ENCODE measurements at regions not wholly inside any gene's neighbourhood (a gene's known extent, or its start where the extent isn't known, plus 50 kb on each side); places are given as distances from the start of the nearest gene placed in this dataset.

DNA sequence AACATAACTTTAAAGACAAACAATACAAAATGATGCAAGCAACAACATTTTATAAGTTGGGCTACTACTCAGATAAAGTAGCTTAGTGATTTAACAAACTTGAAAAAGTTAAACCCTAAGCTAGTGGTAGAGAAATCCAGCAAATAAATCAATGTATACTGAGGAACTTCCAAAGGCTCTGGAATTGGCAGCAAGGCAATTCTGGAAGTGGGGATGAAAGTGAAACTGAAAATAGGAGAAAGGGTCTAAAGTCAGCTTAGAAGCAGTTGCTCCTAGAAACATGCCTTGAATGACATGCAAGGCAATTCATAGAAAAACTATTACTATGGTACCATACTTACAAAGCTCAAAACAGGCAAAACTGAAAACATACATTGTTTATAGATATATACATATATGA is 90.0 kb upstream of the CAMK1G start:
- Histone ChIP-seq H3K27ac (ENCODE audit: extremely low read depth, low read depth, low read length) (no peak overlapping the region), H3K36me3 (ENCODE audit: control insufficient read depth in 2 of 2, insufficient read depth in 1 of 2, low read length in 2 of 2) (no peaks in the 10 kb centered on the region), H3K4me1 (ENCODE audit: control insufficient read depth, insufficient read depth, low read length) (no peaks in the 10 kb centered on the region), H3K4me3 (ENCODE audit: low read depth, low read length) (no peak overlapping the region), H3K9me3 (ENCODE audit: control insufficient read depth, insufficient read depth, low read depth, low read length) (no peaks in the 10 kb centered on the region; the same call in 1 of the 2 replicates)
- TF ChIP-seq ZNF133 (tag by site-specific recombination; IDR thresholded peaks at IDR 0.05) (no peak), ZNF335 (tag by site-specific recombination; conservative IDR thresholded peaks at IDR 0.05) (no peak), ZNF654 (tag by site-specific recombination; IDR thresholded peaks at IDR 0.05; ENCODE audit: low read depth) (no peak), ZNF658 (tag by site-specific recombination; IDR thresholded peaks at IDR 0.05) (no peak), ZNF366 (tag by site-specific recombination; conservative IDR thresholded peaks at IDR 0.05) (no peak), GLIS1 (tag by site-specific recombination; IDR thresholded peaks at IDR 0.05) (no peak), ZNF510 (tag by site-specific recombination; IDR thresholded peaks at IDR 0.05; ENCODE audit: insufficient replicate concordance) (no peak), ZNF776 (tag by site-specific recombination; IDR thresholded peaks at IDR 0.05; ENCODE audit: borderline replicate concordance) (no peak), ZNF548 (tag by site-specific recombination; IDR thresholded peaks at IDR 0.05) (no peak), ZNF830 (tag by site-specific recombination; IDR thresholded peaks at IDR 0.05; ENCODE audit: low read depth) (no peak), ZNF585B (tag by site-specific recombination; IDR thresholded peaks at IDR 0.05) (no peak), SCRT1 (tag by site-specific recombination; IDR thresholded peaks at IDR 0.05; ENCODE audit: borderline replicate concordance) (no peak), ZNF677 (tag by site-specific recombination; IDR thresholded peaks at IDR 0.05) (no peak)
- TF ChIP-seq, protein P1, sequence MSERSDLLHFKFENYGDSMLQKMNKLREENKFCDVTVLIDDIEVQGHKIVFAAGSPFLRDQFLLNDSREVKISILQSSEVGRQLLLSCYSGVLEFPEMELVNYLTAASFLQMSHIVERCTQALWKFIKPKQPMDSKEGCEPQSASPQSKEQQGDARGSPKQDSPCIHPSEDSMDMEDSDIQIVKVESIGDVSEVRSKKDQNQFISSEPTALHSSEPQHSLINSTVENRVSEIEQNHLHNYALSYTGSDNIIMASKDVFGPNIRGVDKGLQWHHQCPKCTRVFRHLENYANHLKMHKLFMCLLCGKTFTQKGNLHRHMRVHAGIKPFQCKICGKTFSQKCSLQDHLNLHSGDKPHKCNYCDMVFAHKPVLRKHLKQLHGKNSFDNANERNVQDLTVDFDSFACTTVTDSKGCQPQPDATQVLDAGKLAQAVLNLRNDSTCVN (tag by site-specific recombination; optimal IDR thresholded peaks at IDR 0.05) = no peak
- TF ChIP-seq, protein P2, sequence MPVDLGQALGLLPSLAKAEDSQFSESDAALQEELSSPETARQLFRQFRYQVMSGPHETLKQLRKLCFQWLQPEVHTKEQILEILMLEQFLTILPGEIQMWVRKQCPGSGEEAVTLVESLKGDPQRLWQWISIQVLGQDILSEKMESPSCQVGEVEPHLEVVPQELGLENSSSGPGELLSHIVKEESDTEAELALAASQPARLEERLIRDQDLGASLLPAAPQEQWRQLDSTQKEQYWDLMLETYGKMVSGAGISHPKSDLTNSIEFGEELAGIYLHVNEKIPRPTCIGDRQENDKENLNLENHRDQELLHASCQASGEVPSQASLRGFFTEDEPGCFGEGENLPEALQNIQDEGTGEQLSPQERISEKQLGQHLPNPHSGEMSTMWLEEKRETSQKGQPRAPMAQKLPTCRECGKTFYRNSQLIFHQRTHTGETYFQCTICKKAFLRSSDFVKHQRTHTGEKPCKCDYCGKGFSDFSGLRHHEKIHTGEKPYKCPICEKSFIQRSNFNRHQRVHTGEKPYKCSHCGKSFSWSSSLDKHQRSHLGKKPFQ (tag by site-specific recombination; IDR thresholded peaks at IDR 0.05) = no peak
- POLR2A ChIA-PET = no interaction called here
- CTCF ChIA-PET = interaction anchor here (1.6 to 3.0 kb wide), 2 partner anchors 20 to 72 kb away, joined by 4 to 13 read pairs; no protein-coding TSS in a partner anchor

DNA sequence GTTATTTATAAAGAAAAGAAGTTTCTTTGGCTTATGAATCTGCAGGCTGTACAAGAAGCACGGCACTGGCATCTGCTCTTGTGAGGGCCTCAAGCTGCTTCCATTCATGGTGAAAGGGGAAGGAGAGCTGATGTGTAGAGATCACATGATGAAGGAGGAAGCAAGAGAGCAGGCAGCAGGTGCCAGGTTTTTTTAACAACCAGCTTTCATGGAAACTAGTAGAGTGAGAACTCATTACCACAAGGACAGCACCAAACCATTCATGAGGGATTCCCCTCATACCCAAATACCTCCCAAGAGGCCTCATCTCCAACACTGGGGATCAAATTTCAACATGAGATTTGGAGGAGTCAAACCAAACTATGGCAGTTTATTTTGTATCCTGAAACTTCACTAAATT is 85.8 kb upstream of the CAMK1G start:
- Histone ChIP-seq H3K4me1 (ENCODE audit: control insufficient read depth, insufficient read depth, low read length) (no peaks in the 10 kb centered on the region), H3K4me3 (ENCODE audit: low read depth, low read length) (no peak overlapping the region), H3K27ac (ENCODE audit: extremely low read depth, low read depth, low read length) (no peak overlapping the region), H3K36me3 (ENCODE audit: control insufficient read depth in 2 of 2, insufficient read depth in 1 of 2, low read length in 2 of 2) (no peaks in the 10 kb centered on the region), H3K9me3 (ENCODE audit: control insufficient read depth, insufficient read depth, low read depth, low read length) (no peaks in the 10 kb centered on the region; the same call in 1 of the 2 replicates)
- ChIA-PET CTCF (interaction anchor here (0.5 to 0.8 kb wide), 3 partner anchors 8 to 1476 kb away, joined by 3 to 5 read pairs (median 4); no protein-coding TSS in a partner anchor), POLR2A (no interaction called here)
- TF ChIP-seq SCRT2 (tag by site-specific recombination; IDR thresholded peaks at IDR 0.05) = no peak
- no peak for TF ChIP-seq GLI2 (tag by site-specific recombination; IDR thresholded peaks at IDR 0.05; ENCODE audit: borderline replicate concordance, low read depth)
- no peak for TF ChIP-seq ZNF2 (tag by site-specific recombination; IDR thresholded peaks at IDR 0.05)
- TF ChIP-seq, protein P3, sequence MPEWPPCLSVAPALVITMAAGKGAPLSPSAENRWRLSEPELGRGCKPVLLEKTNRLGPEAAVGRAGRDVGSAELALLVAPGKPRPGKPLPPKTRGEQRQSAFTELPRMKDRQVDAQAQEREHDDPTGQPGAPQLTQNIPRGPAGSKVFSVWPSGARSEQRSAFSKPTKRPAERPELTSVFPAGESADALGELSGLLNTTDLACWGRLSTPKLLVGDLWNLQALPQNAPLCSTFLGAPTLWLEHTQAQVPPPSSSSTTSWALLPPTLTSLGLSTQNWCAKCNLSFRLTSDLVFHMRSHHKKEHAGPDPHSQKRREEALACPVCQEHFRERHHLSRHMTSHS (tag by site-specific recombination; IDR thresholded peaks at IDR 0.05) = no peak
- TF ChIP-seq KLF7 (tag by site-specific recombination; IDR thresholded peaks at IDR 0.05; ENCODE audit: borderline replicate concordance) = no peak
- TF ChIP-seq ZNF626 (tag by site-specific recombination; IDR thresholded peaks at IDR 0.05) = no peak
- TF ChIP-seq ZNF747 (tag by site-specific recombination; IDR thresholded peaks at IDR 0.05) = no peak
- TF ChIP-seq, protein P4, sequence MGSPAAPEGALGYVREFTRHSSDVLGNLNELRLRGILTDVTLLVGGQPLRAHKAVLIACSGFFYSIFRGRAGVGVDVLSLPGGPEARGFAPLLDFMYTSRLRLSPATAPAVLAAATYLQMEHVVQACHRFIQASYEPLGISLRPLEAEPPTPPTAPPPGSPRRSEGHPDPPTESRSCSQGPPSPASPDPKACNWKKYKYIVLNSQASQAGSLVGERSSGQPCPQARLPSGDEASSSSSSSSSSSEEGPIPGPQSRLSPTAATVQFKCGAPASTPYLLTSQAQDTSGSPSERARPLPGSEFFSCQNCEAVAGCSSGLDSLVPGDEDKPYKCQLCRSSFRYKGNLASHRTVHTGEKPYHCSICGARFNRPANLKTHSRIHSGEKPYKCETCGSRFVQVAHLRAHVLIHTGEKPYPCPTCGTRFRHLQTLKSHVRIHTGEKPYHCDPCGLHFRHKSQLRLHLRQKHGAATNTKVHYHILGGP (tag by site-specific recombination; IDR thresholded peaks at IDR 0.05) = no peak
- TF ChIP-seq, protein P2 (tag by site-specific recombination; IDR thresholded peaks at IDR 0.05) = no peak
- no peak for TF ChIP-seq ZNF416 (tag by site-specific recombination; IDR thresholded peaks at IDR 0.05)
- no peak for TF ChIP-seq GLIS1 (tag by site-specific recombination; IDR thresholded peaks at IDR 0.05)
- no peak for TF ChIP-seq KLF16 (tag by site-specific recombination; IDR thresholded peaks at IDR 0.05)
- TF ChIP-seq, protein P5, sequence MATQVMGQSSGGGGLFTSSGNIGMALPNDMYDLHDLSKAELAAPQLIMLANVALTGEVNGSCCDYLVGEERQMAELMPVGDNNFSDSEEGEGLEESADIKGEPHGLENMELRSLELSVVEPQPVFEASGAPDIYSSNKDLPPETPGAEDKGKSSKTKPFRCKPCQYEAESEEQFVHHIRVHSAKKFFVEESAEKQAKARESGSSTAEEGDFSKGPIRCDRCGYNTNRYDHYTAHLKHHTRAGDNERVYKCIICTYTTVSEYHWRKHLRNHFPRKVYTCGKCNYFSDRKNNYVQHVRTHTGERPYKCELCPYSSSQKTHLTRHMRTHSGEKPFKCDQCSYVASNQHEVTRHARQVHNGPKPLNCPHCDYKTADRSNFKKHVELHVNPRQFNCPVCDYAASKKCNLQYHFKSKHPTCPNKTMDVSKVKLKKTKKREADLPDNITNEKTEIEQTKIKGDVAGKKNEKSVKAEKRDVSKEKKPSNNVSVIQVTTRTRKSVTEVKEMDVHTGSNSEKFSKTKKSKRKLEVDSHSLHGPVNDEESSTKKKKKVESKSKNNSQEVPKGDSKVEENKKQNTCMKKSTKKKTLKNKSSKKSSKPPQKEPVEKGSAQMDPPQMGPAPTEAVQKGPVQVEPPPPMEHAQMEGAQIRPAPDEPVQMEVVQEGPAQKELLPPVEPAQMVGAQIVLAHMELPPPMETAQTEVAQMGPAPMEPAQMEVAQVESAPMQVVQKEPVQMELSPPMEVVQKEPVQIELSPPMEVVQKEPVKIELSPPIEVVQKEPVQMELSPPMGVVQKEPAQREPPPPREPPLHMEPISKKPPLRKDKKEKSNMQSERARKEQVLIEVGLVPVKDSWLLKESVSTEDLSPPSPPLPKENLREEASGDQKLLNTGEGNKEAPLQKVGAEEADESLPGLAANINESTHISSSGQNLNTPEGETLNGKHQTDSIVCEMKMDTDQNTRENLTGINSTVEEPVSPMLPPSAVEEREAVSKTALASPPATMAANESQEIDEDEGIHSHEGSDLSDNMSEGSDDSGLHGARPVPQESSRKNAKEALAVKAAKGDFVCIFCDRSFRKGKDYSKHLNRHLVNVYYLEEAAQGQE (tag by site-specific recombination; IDR thresholded peaks at IDR 0.05) = no peak
